Mammary epithelial cell (primary cell): ENCODE measurements at regions not wholly inside any gene's neighbourhood (a gene's known extent, or its start where the extent isn't known, plus 50 kb on each side); places are given as distances from the start of the nearest gene placed in this dataset.

Experiments
- EZH2 ChIP-seq: IDR thresholded peaks from 2 replicates; pipeline ENCODE4 v1.6.1; 2012; ENCODE audit warnings: low read length, inconsistent platforms, borderline replicate concordance
- TF ChIP-seq, protein P1 (sequence below), 2 donors: IDR thresholded peaks in 1 of 2; conservative IDR thresholded peaks in 1 of 2; 2 replicates each; pipeline ENCODE4 v1.5.1; 2011 to 2012; ENCODE audit warnings: inconsistent platforms in 2 of 2, low read length in 2 of 2, mild to moderate bottlenecking in 2 of 2, control low read depth in 1 of 2, low read depth in 1 of 2; ENCODE audit not compliant: insufficient read depth in 1 of 2; ENCODE audit errors: extremely low read depth in 1 of 2

DNA sequence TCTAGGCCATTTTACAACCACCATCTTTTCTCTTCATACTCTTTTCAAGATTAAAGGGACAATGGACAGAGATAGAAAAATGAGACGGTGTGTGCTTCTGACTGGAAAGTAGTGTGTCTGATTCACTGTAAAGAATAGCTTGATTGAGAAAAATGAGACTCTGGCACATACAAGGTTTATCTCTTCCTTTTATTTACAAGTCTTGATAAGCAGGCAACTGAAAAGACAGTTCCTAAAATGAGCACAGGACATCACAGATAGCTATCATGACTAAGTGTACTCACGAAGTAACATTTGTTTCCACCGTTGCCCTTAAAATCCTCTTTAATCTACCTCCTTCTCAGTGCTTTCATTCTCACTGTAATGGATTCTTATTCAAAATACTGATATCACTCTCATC, 383.0 kb downstream of the TBC1D32 start:
- TF ChIP-seq, protein P1, sequence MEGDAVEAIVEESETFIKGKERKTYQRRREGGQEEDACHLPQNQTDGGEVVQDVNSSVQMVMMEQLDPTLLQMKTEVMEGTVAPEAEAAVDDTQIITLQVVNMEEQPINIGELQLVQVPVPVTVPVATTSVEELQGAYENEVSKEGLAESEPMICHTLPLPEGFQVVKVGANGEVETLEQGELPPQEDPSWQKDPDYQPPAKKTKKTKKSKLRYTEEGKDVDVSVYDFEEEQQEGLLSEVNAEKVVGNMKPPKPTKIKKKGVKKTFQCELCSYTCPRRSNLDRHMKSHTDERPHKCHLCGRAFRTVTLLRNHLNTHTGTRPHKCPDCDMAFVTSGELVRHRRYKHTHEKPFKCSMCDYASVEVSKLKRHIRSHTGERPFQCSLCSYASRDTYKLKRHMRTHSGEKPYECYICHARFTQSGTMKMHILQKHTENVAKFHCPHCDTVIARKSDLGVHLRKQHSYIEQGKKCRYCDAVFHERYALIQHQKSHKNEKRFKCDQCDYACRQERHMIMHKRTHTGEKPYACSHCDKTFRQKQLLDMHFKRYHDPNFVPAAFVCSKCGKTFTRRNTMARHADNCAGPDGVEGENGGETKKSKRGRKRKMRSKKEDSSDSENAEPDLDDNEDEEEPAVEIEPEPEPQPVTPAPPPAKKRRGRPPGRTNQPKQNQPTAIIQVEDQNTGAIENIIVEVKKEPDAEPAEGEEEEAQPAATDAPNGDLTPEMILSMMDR (conservative IDR thresholded peaks at IDR 0.05 in 1 of 2, IDR thresholded peaks at IDR 0.05 in 1 of 2; ENCODE audit: extremely low read depth in 1 of 2, insufficient read depth in 1 of 2, low read depth in 1 of 2, low read length in 2 of 2): no peak
- no peak for TF ChIP-seq EZH2
